ENCODE measurements at regions not wholly inside any gene's neighbourhood (a gene's known extent, or its start where the extent isn't known, plus 50 kb on each side); places are given as distances from the start of the nearest gene placed in this dataset.

- H3K36me3 Mint-ChIP-seq = no peaks in the 10 kb centered on the region
- Histone ChIP-seq H3K4me1 (ENCODE audit: control insufficient read depth, insufficient read depth, low read length, poor library complexity, severe bottlenecking) (no peaks in the 10 kb centered on the region), H3K9me3 (ENCODE audit: control insufficient read depth in 2 of 2, low read length in 2 of 2) (no peaks in the 10 kb centered on the region), H3K36me3 (ENCODE audit: control insufficient read depth, insufficient read depth, low read length) (no peaks in the 10 kb centered on the region), H3K27me3 (ENCODE audit: control insufficient read depth, insufficient read depth, low read length) (no peaks in the 10 kb centered on the region), H3K27ac (ENCODE audit: insufficient read depth, low read length, poor library complexity, severe bottlenecking) (no peak overlapping the region), H3K4me3 (ENCODE audit: low read depth, low read length) (no peak overlapping the region)
- DNase-seq (no peak), ATAC-seq (ENCODE audit: low read depth in 2 of 2) (no peak)
- H3K9me3 Mint-ChIP-seq = peaks cover 0 to 4% (median 1%) of the 10 kb centered on the region in 7 donors
- no peaks in the 10 kb centered on the region for H3K4me1 Mint-ChIP-seq
- no peaks in the 10 kb centered on the region for H3K27me3 Mint-ChIP-seq
- peak overlapping the region in 1 of 3 donors; percentile 23 for H3K27ac Mint-ChIP-seq
- H3K4me3 Mint-ChIP-seq = no peak overlapping the region
Observed at GRCh38 chr7:155986497-155987160, 174.4 kb upstream of the SHH start.

DNA sequence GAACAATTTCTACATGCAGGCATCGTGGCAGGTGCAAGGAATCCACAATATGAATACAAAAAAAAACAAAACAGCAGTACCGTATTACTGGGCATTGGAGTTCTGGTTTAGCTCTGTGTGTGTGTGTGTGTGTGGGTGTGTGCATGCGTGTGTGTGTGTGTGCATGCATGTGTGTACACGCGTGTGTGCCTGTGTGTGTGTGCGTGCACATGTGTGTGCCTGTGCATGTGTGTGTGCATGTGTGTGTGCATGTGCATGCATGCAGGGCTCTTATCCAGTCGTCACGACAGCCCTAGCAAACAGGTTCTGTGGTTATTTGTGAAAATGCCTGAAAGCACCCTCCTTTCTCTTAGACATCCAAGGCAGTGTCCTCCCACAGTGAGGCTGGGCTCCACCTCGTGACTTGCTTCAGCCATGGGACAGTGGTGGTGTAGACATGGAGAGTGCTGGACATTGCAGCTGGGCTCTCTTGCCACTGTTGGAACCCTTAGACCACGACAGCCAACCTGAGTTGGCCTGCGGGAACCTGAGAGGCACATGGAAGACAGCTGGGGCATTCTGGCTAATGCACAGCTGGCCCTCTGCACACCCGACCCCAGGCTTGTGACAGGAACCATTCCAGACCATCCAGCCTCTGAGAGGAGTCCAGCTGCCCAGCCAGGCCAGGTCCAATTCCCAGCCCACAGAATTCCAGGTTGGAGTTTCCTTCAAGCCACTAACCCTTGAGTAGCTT, 173.4 kb upstream of the SHH start:
- DNase-seq = no peak
- H3K27ac ChIP-seq (ENCODE audit: insufficient read depth, low read length, poor library complexity, severe bottlenecking) = no peak overlapping the region
- no peaks in the 10 kb centered on the region for H3K9me3 ChIP-seq (ENCODE audit: control insufficient read depth in 2 of 2, low read length in 2 of 2)
- Mint-ChIP-seq H3K4me3 (no peak overlapping the region), H3K27ac (no peak overlapping the region), H3K4me1 (no peaks in the 10 kb centered on the region), H3K27me3 (no peaks in the 10 kb centered on the region), H3K9me3 (peaks cover 0 to 4% (median 1%) of the 10 kb centered on the region in 7 donors), H3K36me3 (no peaks in the 10 kb centered on the region)
- no peak for ATAC-seq (ENCODE audit: low read depth in 2 of 2)
- no peak overlapping the region for H3K4me3 ChIP-seq (ENCODE audit: low read depth, low read length)
- no peaks in the 10 kb centered on the region for H3K36me3 ChIP-seq (ENCODE audit: control insufficient read depth, insufficient read depth, low read length)
- H3K4me1 ChIP-seq (ENCODE audit: control insufficient read depth, insufficient read depth, low read length, poor library complexity, severe bottlenecking) = no peaks in the 10 kb centered on the region
- H3K27me3 ChIP-seq (ENCODE audit: control insufficient read depth, insufficient read depth, low read length) = no peaks in the 10 kb centered on the region

- H3K27ac Mint-ChIP-seq = no peak overlapping the region
- DNase-seq = no peak
- Histone ChIP-seq H3K36me3 (ENCODE audit: control insufficient read depth, insufficient read depth, low read length) (no peaks in the 10 kb centered on the region), H3K27me3 (ENCODE audit: control insufficient read depth, insufficient read depth, low read length) (no peaks in the 10 kb centered on the region), H3K4me3 (ENCODE audit: low read depth, low read length) (no peak overlapping the region), H3K4me1 (ENCODE audit: control insufficient read depth, insufficient read depth, low read length, poor library complexity, severe bottlenecking) (no peaks in the 10 kb centered on the region), H3K9me3 (ENCODE audit: control insufficient read depth in 2 of 2, low read length in 2 of 2) (no peaks in the 10 kb centered on the region), H3K27ac (ENCODE audit: insufficient read depth, low read length, poor library complexity, severe bottlenecking) (no peak overlapping the region)
- H3K27me3 Mint-ChIP-seq = no peaks in the 10 kb centered on the region
- H3K36me3 Mint-ChIP-seq = no peaks in the 10 kb centered on the region
- ATAC-seq (ENCODE audit: low read depth in 2 of 2) = no peak
- H3K4me3 Mint-ChIP-seq = no peak overlapping the region
- peaks cover 0 to 4% (median 1%) of the 10 kb centered on the region in 7 donors for H3K9me3 Mint-ChIP-seq
- no peaks in the 10 kb centered on the region for H3K4me1 Mint-ChIP-seq
Observed at GRCh38 chr7:155984609-155985405, 172.5 kb upstream of the SHH start.

DNA sequence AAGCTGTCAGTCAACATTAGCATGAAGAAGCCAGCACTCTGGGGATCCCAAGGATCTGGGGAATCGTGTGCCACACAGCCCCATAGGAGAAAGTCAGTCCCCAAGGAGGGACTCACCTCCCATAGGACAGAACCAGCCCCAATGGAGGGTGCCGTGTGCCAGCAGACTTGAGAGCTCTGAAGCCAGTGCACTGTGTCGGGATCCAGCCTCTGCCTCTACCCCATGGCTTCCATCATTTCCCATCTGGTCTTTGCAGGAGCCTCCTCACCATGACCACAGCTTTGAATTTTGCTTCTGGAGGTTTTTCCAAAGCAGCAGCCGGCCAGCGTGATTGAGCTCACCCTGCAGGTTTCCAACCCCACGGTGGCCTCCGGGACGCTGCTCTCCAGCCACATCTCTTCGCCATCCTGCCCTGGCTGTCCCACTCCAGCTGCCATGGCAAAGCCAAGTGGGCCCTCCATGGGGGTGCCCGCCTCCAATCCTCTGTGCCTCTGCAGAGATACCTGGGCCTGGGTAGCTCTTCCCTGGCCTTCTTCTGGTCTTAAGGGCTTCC, 171.8 kb upstream of the SHH start:
- H3K9me3 ChIP-seq (ENCODE audit: control insufficient read depth in 2 of 2, low read length in 2 of 2) = no peaks in the 10 kb centered on the region
- H3K27me3 ChIP-seq (ENCODE audit: control insufficient read depth, insufficient read depth, low read length) = no peaks in the 10 kb centered on the region
- Mint-ChIP-seq H3K36me3 (no peaks in the 10 kb centered on the region), H3K27ac (no peak overlapping the region), H3K27me3 (no peaks in the 10 kb centered on the region), H3K4me1 (no peaks in the 10 kb centered on the region), H3K4me3 (no peak overlapping the region), H3K9me3 (peaks cover 0 to 1% (median 0%) of the 10 kb centered on the region in 7 donors)
- H3K4me1 ChIP-seq (ENCODE audit: control insufficient read depth, insufficient read depth, low read length, poor library complexity, severe bottlenecking) = no peaks in the 10 kb centered on the region
- no peak overlapping the region for H3K4me3 ChIP-seq (ENCODE audit: low read depth, low read length)
- ATAC-seq (ENCODE audit: low read depth in 2 of 2) (no peak), DNase-seq (no peak)
- H3K27ac ChIP-seq (ENCODE audit: insufficient read depth, low read length, poor library complexity, severe bottlenecking) = no peak overlapping the region
- no peaks in the 10 kb centered on the region for H3K36me3 ChIP-seq (ENCODE audit: control insufficient read depth, insufficient read depth, low read length)

- Mint-ChIP-seq H3K4me1 (no peaks in the 10 kb centered on the region), H3K27me3 (no peaks in the 10 kb centered on the region), H3K4me3 (no peak overlapping the region), H3K27ac (no peak overlapping the region), H3K36me3 (no peaks in the 10 kb centered on the region), H3K9me3 (peaks cover 0 to 4% (median 0%) of the 10 kb centered on the region in 7 donors)
- Histone ChIP-seq H3K4me3 (ENCODE audit: low read depth, low read length) (no peak overlapping the region), H3K27me3 (ENCODE audit: control insufficient read depth, insufficient read depth, low read length) (no peaks in the 10 kb centered on the region), H3K27ac (ENCODE audit: insufficient read depth, low read length, poor library complexity, severe bottlenecking) (no peak overlapping the region), H3K4me1 (ENCODE audit: control insufficient read depth, insufficient read depth, low read length, poor library complexity, severe bottlenecking) (no peaks in the 10 kb centered on the region), H3K36me3 (ENCODE audit: control insufficient read depth, insufficient read depth, low read length) (no peaks in the 10 kb centered on the region), H3K9me3 (ENCODE audit: control insufficient read depth in 2 of 2, low read length in 2 of 2) (no peaks in the 10 kb centered on the region)
- DNase-seq (no peak), ATAC-seq (ENCODE audit: low read depth in 2 of 2) (no peak)
Observed at GRCh38 chr7:155983176-155983815, 171.0 kb upstream of the SHH start.

GRCh38 chr7:155981703-155982102, 169.4 kb upstream of the SHH start:
- H3K27ac Mint-ChIP-seq = no peak overlapping the region
- no peak overlapping the region for H3K4me3 Mint-ChIP-seq
- H3K36me3 Mint-ChIP-seq = no peaks in the 10 kb centered on the region
- Histone ChIP-seq H3K9me3 (ENCODE audit: control insufficient read depth in 2 of 2, low read length in 2 of 2) (no peaks in the 10 kb centered on the region), H3K4me3 (ENCODE audit: low read depth, low read length) (no peak overlapping the region), H3K27ac (ENCODE audit: insufficient read depth, low read length, poor library complexity, severe bottlenecking) (no peak overlapping the region), H3K36me3 (ENCODE audit: control insufficient read depth, insufficient read depth, low read length) (no peaks in the 10 kb centered on the region), H3K4me1 (ENCODE audit: control insufficient read depth, insufficient read depth, low read length, poor library complexity, severe bottlenecking) (no peaks in the 10 kb centered on the region), H3K27me3 (ENCODE audit: control insufficient read depth, insufficient read depth, low read length) (no peaks in the 10 kb centered on the region)
- ATAC-seq (ENCODE audit: low read depth in 2 of 2) (no peak), DNase-seq (no peak)
- no peaks in the 10 kb centered on the region for H3K27me3 Mint-ChIP-seq
- H3K9me3 Mint-ChIP-seq = peaks cover 0 to 4% (median 0%) of the 10 kb centered on the region in 7 donors
- no peaks in the 10 kb centered on the region for H3K4me1 Mint-ChIP-seq

GRCh38 chr7:155980841-155981240, 168.6 kb upstream of the SHH start:
- H3K36me3 Mint-ChIP-seq = no peaks in the 10 kb centered on the region
- DNase-seq (no peak), ATAC-seq (ENCODE audit: low read depth in 2 of 2) (no peak)
- Histone ChIP-seq H3K36me3 (ENCODE audit: control insufficient read depth, insufficient read depth, low read length) (no peaks in the 10 kb centered on the region), H3K27ac (ENCODE audit: insufficient read depth, low read length, poor library complexity, severe bottlenecking) (no peak overlapping the region), H3K27me3 (ENCODE audit: control insufficient read depth, insufficient read depth, low read length) (no peaks in the 10 kb centered on the region), H3K9me3 (ENCODE audit: control insufficient read depth in 2 of 2, low read length in 2 of 2) (no peaks in the 10 kb centered on the region), H3K4me3 (ENCODE audit: low read depth, low read length) (no peak overlapping the region), H3K4me1 (ENCODE audit: control insufficient read depth, insufficient read depth, low read length, poor library complexity, severe bottlenecking) (no peaks in the 10 kb centered on the region)
- no peaks in the 10 kb centered on the region for H3K4me1 Mint-ChIP-seq
- no peak overlapping the region for H3K27ac Mint-ChIP-seq
- H3K27me3 Mint-ChIP-seq = no peaks in the 10 kb centered on the region
- H3K4me3 Mint-ChIP-seq = no peak overlapping the region
- peaks cover 0 to 4% (median 0%) of the 10 kb centered on the region in 7 donors for H3K9me3 Mint-ChIP-seq
